ENCODE measurements at regions not wholly inside any gene's neighbourhood (a gene's known extent, or its start where the extent isn't known, plus 50 kb on each side); places are given as distances from the start of the nearest gene placed in this dataset.

DNA sequence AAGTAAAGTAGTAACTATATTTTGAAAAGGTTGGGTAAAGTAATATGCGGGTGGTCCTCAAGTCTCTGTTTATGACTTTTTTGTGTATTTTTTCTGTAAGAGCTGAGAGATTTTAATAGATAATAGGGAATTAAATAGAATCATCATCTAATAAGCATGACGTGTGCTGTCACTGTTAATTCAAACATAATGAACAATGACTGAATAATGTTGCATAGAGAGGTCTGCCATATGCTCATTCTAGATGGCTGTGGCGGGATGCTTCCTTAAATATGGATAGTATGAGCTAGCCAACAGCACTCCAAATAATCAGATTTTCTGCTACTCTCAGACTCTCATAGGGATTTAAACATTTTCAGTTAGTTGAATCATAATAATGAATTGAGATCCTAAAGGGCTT, 302.8 kb upstream of the RBMS3 start:
- no peak for DNase-seq (ENCODE audit: low read depth)
- H3K4me3 ChIP-seq (ENCODE audit: low read depth, low read length), result no peak overlapping the region
- TF ChIP-seq CTCF (IDR thresholded peaks at IDR 0.05; ENCODE audit: insufficient read depth, low read depth, low read length), result no peak

GRCh38 chr3:28980131-28980530, 300.7 kb upstream of the RBMS3 start:
- no peak for TF ChIP-seq CTCF (IDR thresholded peaks at IDR 0.05; ENCODE audit: insufficient read depth, low read depth, low read length)
- no peak for DNase-seq (ENCODE audit: low read depth)
- H3K4me3 ChIP-seq (ENCODE audit: low read depth, low read length), result no peak overlapping the region

DNA sequence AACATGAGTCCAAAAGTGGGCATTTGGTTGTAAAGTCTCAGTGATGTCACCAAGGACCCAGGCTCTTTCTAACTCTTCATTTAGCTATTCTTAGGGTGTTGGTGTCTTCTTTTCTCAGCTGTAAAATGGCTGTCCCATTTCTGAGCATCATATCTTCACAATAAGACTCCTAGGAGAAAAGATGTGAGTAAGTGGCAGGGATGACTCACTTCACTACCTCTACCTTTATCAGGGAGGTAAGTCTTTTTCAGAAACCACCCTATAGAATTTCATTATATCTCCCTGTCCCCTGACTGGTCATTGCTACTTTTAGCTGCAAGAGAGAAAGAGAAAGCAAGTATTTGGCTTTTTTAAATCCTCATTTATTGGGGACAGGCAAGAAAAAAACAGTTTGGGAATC, 300.2 kb upstream of the RBMS3 start:
- DNase-seq (ENCODE audit: low read depth), result no peak
- H3K4me3 ChIP-seq (ENCODE audit: low read depth, low read length), result no peak overlapping the region
- no peak for TF ChIP-seq CTCF (IDR thresholded peaks at IDR 0.05; ENCODE audit: insufficient read depth, low read depth, low read length)

- DNase-seq (ENCODE audit: low read depth), result no peak
- no peak for TF ChIP-seq CTCF (IDR thresholded peaks at IDR 0.05; ENCODE audit: insufficient read depth, low read depth, low read length)
- H3K4me3 ChIP-seq (ENCODE audit: low read depth, low read length), result no peak overlapping the region
These were observed 298.0 kb upstream of the RBMS3 start for GRCh38 chr3:28982906-28983305.

- H3K4me3 ChIP-seq (ENCODE audit: low read depth, low read length), result no peak overlapping the region
- TF ChIP-seq CTCF (IDR thresholded peaks at IDR 0.05; ENCODE audit: insufficient read depth, low read depth, low read length), result no peak
- DNase-seq (ENCODE audit: low read depth), result no peak
These were observed 293.9 kb upstream of the RBMS3 start for GRCh38 chr3:28986922-28987321.

DNA sequence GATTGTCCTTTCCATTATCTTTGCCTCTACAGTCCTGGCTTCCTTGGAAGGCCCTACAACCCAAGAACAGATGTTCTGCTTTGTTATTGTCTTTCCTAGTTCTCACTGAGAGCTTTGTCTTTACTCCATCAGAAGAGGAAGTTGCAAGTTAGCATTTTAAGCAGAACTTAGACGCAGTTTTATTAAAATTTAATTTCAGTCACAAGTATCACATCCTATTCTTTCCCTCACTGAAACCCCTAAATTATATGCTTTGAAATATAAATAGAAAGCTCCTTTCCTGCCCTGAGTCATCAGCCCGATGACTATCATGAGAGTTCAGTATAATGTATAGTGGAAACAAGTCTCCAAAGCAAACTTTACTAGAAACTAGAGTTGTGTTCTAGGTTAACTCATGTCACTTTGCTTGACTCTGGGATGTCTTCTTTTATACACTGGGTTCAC, 291.2 kb upstream of the RBMS3 start:
- DNase-seq (ENCODE audit: low read depth), result no peak
- no peak overlapping the region for H3K4me3 ChIP-seq (ENCODE audit: low read depth, low read length)
- TF ChIP-seq CTCF (IDR thresholded peaks at IDR 0.05; ENCODE audit: insufficient read depth, low read depth, low read length), result no peak

GRCh38 chr3:28994161-28994905, 286.5 kb upstream of the RBMS3 start:
- no peak for TF ChIP-seq CTCF (IDR thresholded peaks at IDR 0.05; ENCODE audit: insufficient read depth, low read depth, low read length)
- no peak for DNase-seq (ENCODE audit: low read depth)
- H3K4me3 ChIP-seq (ENCODE audit: low read depth, low read length), result no peak overlapping the region
